Erythroblast (primary cell): ENCODE measurements at regions not wholly inside any gene's neighbourhood (a gene's known extent, or its start where the extent isn't known, plus 50 kb on each side); places are given as distances from the start of the nearest gene placed in this dataset.

ENCODE experiments used
- GATA1 ChIP-seq: IDR thresholded peaks from 2 replicates; pipeline ENCODE4 v1.6.1; 2011; ENCODE audit warnings: low read depth, mild to moderate bottlenecking, control low read depth, low read length, moderate library complexity
- POLR2A ChIP-seq: IDR thresholded peaks from 2 replicates; pipeline ENCODE4 v1.6.1; 2011; ENCODE audit warnings: mild to moderate bottlenecking, low read length

DNA sequence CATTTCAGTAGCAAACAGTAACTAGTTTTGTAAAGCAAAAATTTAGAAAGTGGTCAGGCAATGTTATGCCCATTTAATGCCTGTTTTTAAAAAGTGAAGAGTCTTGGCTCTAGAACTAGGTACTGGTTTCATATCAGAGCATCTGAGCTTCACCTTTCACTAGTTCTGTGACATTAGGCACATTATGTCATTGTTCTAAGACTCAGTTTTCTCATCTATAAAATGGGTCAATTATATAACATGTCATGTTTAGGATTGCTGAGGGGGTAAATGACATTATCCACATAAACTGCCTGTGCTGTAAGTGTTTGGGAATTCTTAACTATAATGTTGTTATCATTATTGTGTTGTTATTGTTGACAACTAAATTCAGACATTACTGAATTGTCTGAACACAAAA is 235.6 kb upstream of the ZC3H12C start:
- no peak for TF ChIP-seq POLR2A
- no peak for TF ChIP-seq GATA1
